SK-N-SH (cell line): ENCODE measurements at regions not wholly inside any gene's neighbourhood (a gene's known extent, or its start where the extent isn't known, plus 50 kb on each side); places are given as distances from the start of the nearest gene placed in this dataset.

Source experiments
- CTCF ChIA-PET: fragments of 300-600, 350-600 bp; formaldehyde crosslinking; extraction: SDS; loops from one replicate; lab custom pipeline; 2021; lab: Yijun Ruan, JAX
- POLR2A ChIA-PET: fragments of 350-600 bp; sonication (Branson Sonifier 250); formaldehyde crosslinking; extraction: SDS; loops from one replicate; lab custom pipeline; 2020; ENCODE audit warnings: antibody characterized with exemption, inconsistent platforms; lab: Yijun Ruan, JAX
- DNase-seq: peaks from one replicate; pipeline ENCODE4 v3.0.0; 2012
- H2AFZ ChIP-seq: fragments of 200-600 bp; sonication (generic); 2 replicates; pipeline ENCODE4 v1.8.1; 2016; ENCODE audit warnings: antibody characterized with exemption, mild to moderate bottlenecking, low read depth
- H3F3A ChIP-seq: fragments of 200-600 bp; sonication (generic); replicated peaks from 2 replicates; pipeline ENCODE3; 2016; ENCODE audit warnings: antibody characterized with exemption, mild to moderate bottlenecking; ENCODE audit not compliant: insufficient read depth
- H3K27ac ChIP-seq, 2 experiments: fragments of 200-500 bp in 1 of 2; fragments of 200-600 bp in 1 of 2; sonication (Bioruptor generic) in 1 of 2; sonication (generic), shearing (Covaris generic) in 1 of 2; 2 replicates each; pipeline versions ENCODE4 v1.5.1 to v1.6.1; 2014 to 2016; ENCODE audit warnings: low read depth in 2 of 2, inconsistent platforms in 1 of 2, low read length in 1 of 2, mild to moderate bottlenecking in 1 of 2, mixed read lengths in 1 of 2
- H3K27me3 ChIP-seq: fragments of 200-600 bp; sonication (generic), shearing (Covaris generic); 2 replicates; pipeline ENCODE4 v1.6.1; 2016; ENCODE audit warnings: mixed run types; ENCODE audit not compliant: insufficient read depth
- H3K36me3 ChIP-seq, 2 experiments: fragments of 200-500 bp in 1 of 2; fragments of 200-600 bp in 1 of 2; sonication (Bioruptor generic) in 1 of 2; sonication (generic) in 1 of 2; replicated peaks in 1 of 2; 2 replicates each; pipeline versions ENCODE3 to v1.5.1; 2014 to 2016; ENCODE audit warnings: low read length in 1 of 2, mild to moderate bottlenecking in 1 of 2; ENCODE audit not compliant: insufficient read depth in 2 of 2, control insufficient read depth in 1 of 2
- H3K4me1 ChIP-seq, 2 experiments: fragments of 200-500 bp in 1 of 2; fragments of 200-600 bp in 1 of 2; sonication (Bioruptor generic) in 1 of 2; sonication (generic), shearing (Covaris generic) in 1 of 2; 2 replicates each; pipeline versions ENCODE4 v1.5.1 to v1.6.1; 2014 to 2016; ENCODE audit warnings: low read depth in 1 of 2, low read length in 1 of 2, mixed run types in 1 of 2; ENCODE audit not compliant: insufficient read depth in 2 of 2, control insufficient read depth in 1 of 2
- H3K4me2 ChIP-seq: fragments of 200-600 bp; sonication (generic), shearing (Covaris generic); 2 replicates; pipeline ENCODE4 v1.6.1; 2017; ENCODE audit warnings: mixed run types
- H3K4me3 ChIP-seq, 2 experiments: fragments of 200-500 bp in 1 of 2; fragments of 200-600 bp in 1 of 2; sonication (Bioruptor generic) in 1 of 2; sonication (generic), shearing (Covaris generic) in 1 of 2; 2 replicates each; pipeline versions ENCODE4 v1.5.1 to v1.8.1; 2014 to 2016; ENCODE audit warnings: low read depth in 2 of 2, inconsistent platforms in 1 of 2, low read length in 1 of 2, mild to moderate bottlenecking in 1 of 2, mixed read lengths in 1 of 2, moderate library complexity in 1 of 2
- H3K79me2 ChIP-seq: fragments of 200-600 bp; sonication (generic); 2 replicates; pipeline ENCODE4 v1.8.1; 2017; ENCODE audit warnings: mild to moderate bottlenecking; ENCODE audit not compliant: insufficient read depth
- H3K9ac ChIP-seq: fragments of 200-600 bp; sonication (generic); 2 replicates; pipeline ENCODE4 v1.6.1; 2017; ENCODE audit warnings: mixed run types
- H3K9me2 ChIP-seq: fragments of 200-600 bp; sonication (generic); 2 replicates; pipeline ENCODE4 v1.6.1; 2017; ENCODE audit warnings: mixed run types
- H3K9me3 ChIP-seq: fragments of 200-600 bp; sonication (generic); 2 replicates; pipeline ENCODE4 v1.6.1; 2017; ENCODE audit warnings: mixed run types, mild to moderate bottlenecking, moderate library complexity
- H4K20me1 ChIP-seq: fragments of 200-600 bp; sonication (generic); 2 replicates; pipeline ENCODE4 v1.6.1; 2017; ENCODE audit warnings: mild to moderate bottlenecking, mixed run types; ENCODE audit not compliant: insufficient read depth
- ELF1 ChIP-seq: IDR thresholded peaks from 2 replicates; pipeline ENCODE4 v1.4.0; 2012
- EZH2phosphoT487 ChIP-seq: fragments of 200-600 bp; sonication (generic); IDR thresholded peaks from 2 replicates; pipeline ENCODE4 v1.6.1; 2017; ENCODE audit warnings: low read depth, mixed run types, mild to moderate bottlenecking, antibody characterized with exemption, moderate library complexity, borderline replicate concordance
- FOSL2 ChIP-seq: IDR thresholded peaks from 2 replicates; pipeline ENCODE4 v1.4.0; 2012; ENCODE audit warnings: low read depth, mild to moderate bottlenecking, moderate library complexity, borderline replicate concordance
- FOXM1 ChIP-seq: IDR thresholded peaks from 2 replicates; pipeline ENCODE4 v1.4.0; 2012; ENCODE audit warnings: low read depth, mild to moderate bottlenecking
- MAX ChIP-seq: IDR thresholded peaks from 2 replicates; pipeline ENCODE4 v1.4.0; 2012; ENCODE audit warnings: low read depth
- MEF2A ChIP-seq: IDR thresholded peaks from 2 replicates; pipeline ENCODE4 v1.4.0; 2012; ENCODE audit warnings: low read depth, borderline replicate concordance
- NFIC ChIP-seq: IDR thresholded peaks from 2 replicates; pipeline ENCODE4 v1.4.0; 2012; ENCODE audit warnings: borderline replicate concordance
- NRF1 ChIP-seq: IDR thresholded peaks from 2 replicates; pipeline ENCODE4 v1.6.1; 2012; ENCODE audit warnings: low read depth, mild to moderate bottlenecking, low read length
- PBX3 ChIP-seq: IDR thresholded peaks from 2 replicates; pipeline ENCODE4; 2012
- RAD21 ChIP-seq: IDR thresholded peaks from 2 replicates; pipeline ENCODE4 v1.6.1; 2012; ENCODE audit warnings: mild to moderate bottlenecking, low read length
- RCOR1 ChIP-seq: fragments of 150-350 bp; IDR thresholded peaks from 2 replicates; pipeline ENCODE4 v1.6.1; 2017; ENCODE audit warnings: antibody characterized with exemption, low read length
- TEAD4 ChIP-seq: IDR thresholded peaks from 2 replicates; pipeline ENCODE4 v1.4.0; 2012; ENCODE audit warnings: mild to moderate bottlenecking, borderline replicate concordance; ENCODE audit not compliant: insufficient read depth
- WGBS: methylation state at CpG from one replicate; pipeline ENCODE4 v1.1.6; 2017; ENCODE audit warnings: low lambda C conversion rate; 5-methylcytosine and 5-hydroxymethylcytosine counted together
- TF ChIP-seq, protein P1 (sequence below): IDR thresholded peaks from 2 replicates; pipeline ENCODE4 v1.6.1; 2012; ENCODE audit warnings: mild to moderate bottlenecking, low read depth, low read length, moderate library complexity

DNA sequence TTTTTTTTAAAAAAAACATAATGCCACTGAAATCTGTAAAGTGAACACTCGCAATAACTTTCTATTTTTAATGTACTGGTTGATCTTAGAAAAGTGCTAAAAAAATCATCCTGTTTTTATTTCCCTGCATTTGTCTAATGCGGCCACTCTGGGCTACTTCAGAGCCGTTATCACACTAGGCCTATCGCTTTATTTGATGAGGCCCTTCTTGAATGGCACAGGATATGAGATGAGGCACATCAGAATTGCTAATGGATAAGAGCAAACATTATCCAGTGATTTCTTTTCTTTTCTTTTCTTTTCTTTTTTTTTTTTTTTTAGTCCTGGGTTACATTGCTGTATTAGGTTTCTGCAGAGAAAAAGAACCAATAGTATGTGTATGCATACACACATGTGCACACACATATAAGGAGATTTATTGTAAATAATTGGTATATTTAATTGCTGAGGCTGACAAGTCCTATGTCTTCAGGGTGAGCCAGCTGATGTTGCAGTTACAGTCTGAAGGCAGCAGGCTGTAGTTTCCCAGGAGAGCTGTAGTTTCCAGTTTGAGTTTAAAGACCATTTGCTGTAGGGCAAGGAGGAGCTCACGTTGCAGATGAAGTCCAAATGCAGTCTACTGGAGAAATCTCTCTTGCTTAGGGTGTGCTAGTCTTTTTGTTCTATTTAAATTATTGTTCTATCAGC is 391.7 kb downstream of the MED10 start:
- H2AFZ ChIP-seq = no peak overlapping the region
- ChIA-PET POLR2A (no interaction called here), CTCF (interaction anchor here (1.8 kb wide), 1 partner anchor 10 kb away, joined by 3 read pairs; no protein-coding TSS in a partner anchor)
- H3K79me2 ChIP-seq = no peaks in the 10 kb centered on the region
- no peaks in the 10 kb centered on the region for H3F3A ChIP-seq
- WGBS = 21% methylated on average over 5 of the region's 5 CpGs
- no peaks in the 10 kb centered on the region for H3K36me3 ChIP-seq
- DNase-seq = no peak
- H3K9ac ChIP-seq = no peak overlapping the region
- H3K9me3 ChIP-seq = no peaks in the 10 kb centered on the region
- H3K9me2 ChIP-seq = no peaks in the 10 kb centered on the region
- H3K4me3 ChIP-seq = no peak overlapping the region
- H4K20me1 ChIP-seq = no peaks in the 10 kb centered on the region
- no peak for TF ChIP-seq ELF1
- TF ChIP-seq FOSL2 = no peak
- no peak for TF ChIP-seq MEF2A
- TF ChIP-seq EZH2phosphoT487 = no peak
- TF ChIP-seq MAX = no peak
- TF ChIP-seq, protein P1, sequence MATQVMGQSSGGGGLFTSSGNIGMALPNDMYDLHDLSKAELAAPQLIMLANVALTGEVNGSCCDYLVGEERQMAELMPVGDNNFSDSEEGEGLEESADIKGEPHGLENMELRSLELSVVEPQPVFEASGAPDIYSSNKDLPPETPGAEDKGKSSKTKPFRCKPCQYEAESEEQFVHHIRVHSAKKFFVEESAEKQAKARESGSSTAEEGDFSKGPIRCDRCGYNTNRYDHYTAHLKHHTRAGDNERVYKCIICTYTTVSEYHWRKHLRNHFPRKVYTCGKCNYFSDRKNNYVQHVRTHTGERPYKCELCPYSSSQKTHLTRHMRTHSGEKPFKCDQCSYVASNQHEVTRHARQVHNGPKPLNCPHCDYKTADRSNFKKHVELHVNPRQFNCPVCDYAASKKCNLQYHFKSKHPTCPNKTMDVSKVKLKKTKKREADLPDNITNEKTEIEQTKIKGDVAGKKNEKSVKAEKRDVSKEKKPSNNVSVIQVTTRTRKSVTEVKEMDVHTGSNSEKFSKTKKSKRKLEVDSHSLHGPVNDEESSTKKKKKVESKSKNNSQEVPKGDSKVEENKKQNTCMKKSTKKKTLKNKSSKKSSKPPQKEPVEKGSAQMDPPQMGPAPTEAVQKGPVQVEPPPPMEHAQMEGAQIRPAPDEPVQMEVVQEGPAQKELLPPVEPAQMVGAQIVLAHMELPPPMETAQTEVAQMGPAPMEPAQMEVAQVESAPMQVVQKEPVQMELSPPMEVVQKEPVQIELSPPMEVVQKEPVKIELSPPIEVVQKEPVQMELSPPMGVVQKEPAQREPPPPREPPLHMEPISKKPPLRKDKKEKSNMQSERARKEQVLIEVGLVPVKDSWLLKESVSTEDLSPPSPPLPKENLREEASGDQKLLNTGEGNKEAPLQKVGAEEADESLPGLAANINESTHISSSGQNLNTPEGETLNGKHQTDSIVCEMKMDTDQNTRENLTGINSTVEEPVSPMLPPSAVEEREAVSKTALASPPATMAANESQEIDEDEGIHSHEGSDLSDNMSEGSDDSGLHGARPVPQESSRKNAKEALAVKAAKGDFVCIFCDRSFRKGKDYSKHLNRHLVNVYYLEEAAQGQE = no peak
- H3K27ac ChIP-seq = no peak overlapping the region
- no peaks in the 10 kb centered on the region for H3K27me3 ChIP-seq
- no peak overlapping the region for H3K4me2 ChIP-seq
- no peaks in the 10 kb centered on the region for H3K4me1 ChIP-seq

DNA sequence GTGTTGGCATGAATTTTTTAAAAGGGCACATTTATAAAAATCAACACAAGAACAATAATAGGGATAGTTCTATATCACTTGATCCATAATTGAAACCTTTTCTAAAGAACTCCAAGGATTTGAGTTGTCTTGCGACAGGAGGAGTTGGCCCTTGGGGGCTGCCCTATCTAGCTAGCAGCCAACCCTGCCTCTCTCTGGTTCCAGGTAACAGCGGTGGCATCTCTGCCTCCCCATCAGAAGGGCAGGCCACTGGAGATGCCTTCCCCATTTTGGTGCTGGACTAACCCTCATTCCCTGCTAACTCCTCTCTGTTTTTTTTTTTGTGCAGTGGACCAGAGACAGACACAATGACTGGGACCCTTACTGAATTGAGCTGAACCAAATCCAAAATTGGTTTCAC is 393.0 kb downstream of the MED10 start:
- H3K9me3 ChIP-seq = no peaks in the 10 kb centered on the region
- WGBS = 38% methylated on average over 2 of the region's 2 CpGs
- H3K27me3 ChIP-seq = no peaks in the 10 kb centered on the region
- ChIA-PET CTCF (no interaction called here), POLR2A (no interaction called here)
- H3K9me2 ChIP-seq = no peaks in the 10 kb centered on the region
- no peaks in the 10 kb centered on the region for H3K79me2 ChIP-seq
- H3F3A ChIP-seq = no peaks in the 10 kb centered on the region
- H3K27ac ChIP-seq = no peak overlapping the region
- no peak overlapping the region for H3K4me3 ChIP-seq
- no peak overlapping the region for H2AFZ ChIP-seq
- no peaks in the 10 kb centered on the region for H3K36me3 ChIP-seq
- no peak for DNase-seq
- no peak for TF ChIP-seq NRF1
- no peak for TF ChIP-seq NFIC
- TF ChIP-seq, protein P1 = no peak
- TF ChIP-seq TEAD4 = no peak
- TF ChIP-seq FOXM1 = no peak
- TF ChIP-seq ELF1 = no peak
- no peak for TF ChIP-seq RCOR1
- no peak for TF ChIP-seq PBX3
- TF ChIP-seq MAX = no peak
- TF ChIP-seq RAD21 = no peak
- H3K4me2 ChIP-seq = no peak overlapping the region
- H3K4me1 ChIP-seq = no peaks in the 10 kb centered on the region; a peak in 1 of 4 replicates
- H4K20me1 ChIP-seq = no peaks in the 10 kb centered on the region
- H3K9ac ChIP-seq = no peak overlapping the region
